ENCODE measurements at regions not wholly inside any gene's neighbourhood (a gene's known extent, or its start where the extent isn't known, plus 50 kb on each side); places are given as distances from the start of the nearest gene placed in this dataset.

GRCh38 chr9:129407905-129408452 is 212.9 kb downstream of the C9orf50 start:
- ChIA-PET CTCF (interaction anchor here (0.6 to 1.0 kb wide), 4 partner anchors 39 to 269 kb away, joined by 3 read pairs; no protein-coding TSS in a partner anchor), POLR2A (ENCODE audit: low non-redundant PET) (no interaction called here)
- H3K27ac ChIP-seq = peak overlapping the region; percentile 71
- no peak for TF ChIP-seq CTCF (conservative IDR thresholded peaks at IDR 0.05; ENCODE audit: low read depth)
- DNase-seq (ENCODE audit: low spot score) = no peak

- DNase-seq (ENCODE audit: low spot score) = peak; percentile 87
- TF ChIP-seq CTCF (conservative IDR thresholded peaks at IDR 0.05; ENCODE audit: low read depth) = no peak
- peak overlapping the region; percentile 71 for H3K27ac ChIP-seq
- ChIA-PET CTCF (no interaction called here), POLR2A (ENCODE audit: low non-redundant PET) (interaction anchor here (0.7 kb wide), 1 partner anchor 49 kb away, joined by 3 read pairs; no protein-coding TSS in a partner anchor)
Measured at GRCh38 chr9:129406278-129407225, 214.3 kb downstream of the C9orf50 start.

GRCh38 chr9:129405827-129406213 is 215.1 kb downstream of the C9orf50 start:
- peak overlapping the region; percentile 71 for H3K27ac ChIP-seq
- DNase-seq (ENCODE audit: low spot score) = no peak
- POLR2A ChIA-PET (ENCODE audit: low non-redundant PET) = no interaction called here
- CTCF ChIA-PET = no interaction called here
- TF ChIP-seq CTCF (conservative IDR thresholded peaks at IDR 0.05; ENCODE audit: low read depth) = no peak

- peak overlapping the region; percentile 71 for H3K27ac ChIP-seq
- peak; percentile 53 for DNase-seq (ENCODE audit: low spot score)
- ChIA-PET POLR2A (ENCODE audit: low non-redundant PET) (no interaction called here), CTCF (no interaction called here)
- no peak for TF ChIP-seq CTCF (conservative IDR thresholded peaks at IDR 0.05; ENCODE audit: low read depth)
Measured at GRCh38 chr9:129405089-129405826, 215.6 kb downstream of the C9orf50 start.

- H3K27ac ChIP-seq = no peak overlapping the region
- ChIA-PET CTCF (interaction anchor here (0.5 kb wide), 1 partner anchor 43 kb away, joined by 3 read pairs; no protein-coding TSS in a partner anchor), POLR2A (ENCODE audit: low non-redundant PET) (no interaction called here)
- no peak for DNase-seq (ENCODE audit: low spot score)
- TF ChIP-seq CTCF (conservative IDR thresholded peaks at IDR 0.05; ENCODE audit: low read depth) = no peak
Measured at GRCh38 chr9:129404621-129405020, 216.3 kb downstream of the C9orf50 start.
